ENCODE measurements at regions not wholly inside any gene's neighbourhood (a gene's known extent, or its start where the extent isn't known, plus 50 kb on each side); places are given as distances from the start of the nearest gene placed in this dataset.

DNA sequence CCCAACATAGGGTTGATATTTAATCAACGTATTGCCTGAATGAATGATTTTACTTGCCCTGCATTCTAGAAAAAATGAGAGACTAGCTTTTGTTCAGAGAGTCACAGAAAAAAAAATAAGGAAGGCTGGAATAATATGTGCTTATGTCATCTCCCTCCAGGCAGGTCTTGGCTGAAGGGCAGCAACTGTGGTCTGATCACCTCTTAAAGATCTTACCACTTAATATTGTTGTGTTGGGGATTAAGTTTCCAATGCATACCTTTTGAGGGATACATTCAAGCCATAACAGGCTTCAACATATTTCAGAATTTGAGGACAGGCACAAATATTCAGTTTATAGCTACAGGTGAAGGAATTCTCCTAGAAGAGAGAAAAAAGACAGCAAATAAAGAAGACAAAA lies 157.3 kb upstream of the S1PR3 start:
- TF ChIP-seq FOSL2 (IDR thresholded peaks at IDR 0.05; ENCODE audit: borderline replicate concordance, low read depth) (no peak), RCOR1 (IDR thresholded peaks at IDR 0.05; ENCODE audit: low read length) (no peak), FOXJ3 (CRISPR knock-in tag; IDR thresholded peaks at IDR 0.05) (no peak)
